Caco-2 (cell line): ENCODE measurements at regions not wholly inside any gene's neighbourhood (a gene's known extent, or its start where the extent isn't known, plus 50 kb on each side); places are given as distances from the start of the nearest gene placed in this dataset.

Experiments
- BruUV-seq: library from RNA; stranded (reverse); fragments of 400-500 nt; replicated peaks from 2 replicates; lab custom pipeline; 2021; lab: Mats Ljungman, UMichigan
- CTCF ChIA-PET: fragments of 300-600 bp; sonication (Branson Sonifier 250); formaldehyde crosslinking; loops from one replicate; lab custom pipeline; 2022; ENCODE audit warnings: antibody characterized with exemption; lab: Charles Lee
- POLR2A ChIA-PET: fragments of 300-600 bp; sonication (Branson Sonifier 250); formaldehyde crosslinking; loops from one replicate; lab custom pipeline; 2022; ENCODE audit warnings: antibody characterized with exemption; lab: Charles Lee
- DNase-seq, 2 experiments: peaks; one replicate each; pipeline versions ENCODE4 v3.0.0 to v3.0.0-alpha.2; 2020 to 2022
- H3K27me3 ChIP-seq: replicated peaks from 2 replicates; pipeline ENCODE4 v1.6.0; 2011; ENCODE audit warnings: low read length; ENCODE audit not compliant: control insufficient read depth, insufficient read depth
- H3K36me3 ChIP-seq: 2 replicates; pipeline ENCODE4 v1.5.1; 2011; ENCODE audit warnings: low read length; ENCODE audit not compliant: control insufficient read depth, insufficient read depth
- H3K4me1 ChIP-seq: fragments of 250-450 bp; sonication (Bioruptor Pico); 2 replicates; pipeline ENCODE4 v1.5.1; 2020; ENCODE audit warnings: mild to moderate bottlenecking
- H3K4me3 ChIP-seq: 2 replicates; pipeline ENCODE4 v1.5.1; 2011; ENCODE audit warnings: low read depth, mild to moderate bottlenecking, control low read depth, low read length
- H3K9me3 ChIP-seq: fragments of 250-450 bp; sonication (Bioruptor Pico); 2 replicates; pipeline ENCODE4 v1.5.1; 2020; ENCODE audit warnings: mild to moderate bottlenecking, moderate library complexity
- H3K27ac Mint-ChIP-seq: one replicate; pipeline ENCODE4 v1.8.0; 2022; ENCODE audit warnings: mixed read lengths; ENCODE audit not compliant: unreplicated experiment
- H3K27me3 Mint-ChIP-seq: one replicate; pipeline ENCODE4 v1.8.0; 2022; ENCODE audit warnings: mixed read lengths; ENCODE audit not compliant: insufficient read depth, unreplicated experiment
- H3K36me3 Mint-ChIP-seq: one replicate; pipeline ENCODE4 v1.8.0; 2022; ENCODE audit warnings: mild to moderate bottlenecking, mixed read lengths; ENCODE audit not compliant: insufficient read depth, unreplicated experiment
- H3K4me1 Mint-ChIP-seq: one replicate; pipeline ENCODE4 v1.8.0; 2022; ENCODE audit warnings: low read depth, mixed read lengths; ENCODE audit not compliant: unreplicated experiment
- H3K4me3 Mint-ChIP-seq: one replicate; pipeline ENCODE4 v1.8.0; 2022; ENCODE audit warnings: mild to moderate bottlenecking, moderate library complexity, mixed read lengths; ENCODE audit not compliant: unreplicated experiment
- H3K9me3 Mint-ChIP-seq: one replicate; pipeline ENCODE4 v1.8.0; 2022; ENCODE audit warnings: mixed read lengths; ENCODE audit not compliant: unreplicated experiment
- CTCF ChIP-seq, 2 experiments: fragments of 200-600 bp in 1 of 2; IDR thresholded peaks; 1 replicate in 1 of 2; 2 replicates in 1 of 2; pipeline versions ENCODE4 v1.5.1 to v1.8.0; 2011 to 2022; ENCODE audit warnings: antibody characterized with exemption in 1 of 2, control low read depth in 1 of 2, inconsistent platforms in 1 of 2, low read depth in 1 of 2, low read length in 1 of 2, mild to moderate bottlenecking in 1 of 2, moderate library complexity in 1 of 2; ENCODE audit not compliant: insufficient read depth in 1 of 2, severe bottlenecking in 1 of 2, unreplicated experiment in 1 of 2
- intact Hi-C: fragments of 100-400 bp; cut with micrococcal nuclease; formaldehyde crosslinking; loops from one replicate; pipeline ENCODE4 v1.10.0; 2022; ENCODE audit not compliant: unreplicated experiment

- intact Hi-C loops: no loop called here
- Mint-ChIP-seq H3K4me3 (no peak overlapping the region), H3K36me3 (no peaks in the 10 kb centered on the region), H3K27me3 (peaks cover 12% of the 10 kb centered on the region), H3K4me1 (no peaks in the 10 kb centered on the region), H3K9me3 (no peaks in the 10 kb centered on the region), H3K27ac (no peak overlapping the region)
- TF ChIP-seq CTCF (IDR thresholded peaks at IDR 0.05; ENCODE audit: insufficient read depth in 1 of 2, low read depth in 1 of 2, low read length in 1 of 2, severe bottlenecking in 1 of 2, unreplicated experiment in 1 of 2): no peak
- no peak for DNase-seq
- POLR2A ChIA-PET: no interaction called here
- H3K36me3 ChIP-seq: no peaks in the 10 kb centered on the region
- no TSS peak for BruUV-seq
- no peaks in the 10 kb centered on the region for H3K27me3 ChIP-seq
- CTCF ChIA-PET: no interaction called here
- no peak overlapping the region for H3K4me3 ChIP-seq
- no peaks in the 10 kb centered on the region for H3K9me3 ChIP-seq
- H3K4me1 ChIP-seq: no peaks in the 10 kb centered on the region
Measured at GRCh38 chr16:65956100-65956499, 410.4 kb upstream of the CDH5 start.

- ChIA-PET POLR2A (no interaction called here), CTCF (no interaction called here)
- TF ChIP-seq CTCF (IDR thresholded peaks at IDR 0.05; ENCODE audit: insufficient read depth in 1 of 2, low read depth in 1 of 2, low read length in 1 of 2, severe bottlenecking in 1 of 2, unreplicated experiment in 1 of 2): no peak
Measured at GRCh38 chr16:65954446-65954845, 412.0 kb upstream of the CDH5 start.

GRCh38 chr16:65950211-65950610 is 416.3 kb upstream of the CDH5 start:
- H3K9me3 ChIP-seq: no peaks in the 10 kb centered on the region
- H3K4me1 ChIP-seq: no peaks in the 10 kb centered on the region
- H3K27me3 Mint-ChIP-seq: peaks cover 20% of the 10 kb centered on the region
- no peak for TF ChIP-seq CTCF (IDR thresholded peaks at IDR 0.05; ENCODE audit: insufficient read depth in 1 of 2, low read depth in 1 of 2, low read length in 1 of 2, severe bottlenecking in 1 of 2, unreplicated experiment in 1 of 2)
- intact Hi-C loops: no loop called here
- H3K27ac Mint-ChIP-seq: no peak overlapping the region
- H3K9me3 Mint-ChIP-seq: no peaks in the 10 kb centered on the region
- H3K36me3 ChIP-seq: no peaks in the 10 kb centered on the region
- H3K4me3 ChIP-seq: no peak overlapping the region
- no peaks in the 10 kb centered on the region for H3K36me3 Mint-ChIP-seq
- H3K4me3 Mint-ChIP-seq: no peak overlapping the region
- no peaks in the 10 kb centered on the region for H3K4me1 Mint-ChIP-seq
- H3K27me3 ChIP-seq: no peaks in the 10 kb centered on the region; the same call in 1 of the 2 replicates
- ChIA-PET CTCF (no interaction called here), POLR2A (no interaction called here)
- no TSS peak for BruUV-seq
- DNase-seq: no peak

More at GRCh38 chr16:65954446-65954845, 412.0 kb upstream of the CDH5 start:
- no peak overlapping the region for H3K4me3 ChIP-seq
- Mint-ChIP-seq H3K4me1 (no peaks in the 10 kb centered on the region), H3K36me3 (no peaks in the 10 kb centered on the region), H3K4me3 (no peak overlapping the region), H3K27ac (no peak overlapping the region), H3K9me3 (no peaks in the 10 kb centered on the region), H3K27me3 (peaks cover 13% of the 10 kb centered on the region)
- H3K27me3 ChIP-seq: no peaks in the 10 kb centered on the region; the same call in 1 of the 2 replicates
- no TSS peak for BruUV-seq
- no peaks in the 10 kb centered on the region for H3K9me3 ChIP-seq
- no peaks in the 10 kb centered on the region for H3K4me1 ChIP-seq
- no peak for DNase-seq
- intact Hi-C loops: no loop called here
- H3K36me3 ChIP-seq: no peaks in the 10 kb centered on the region
